Neutrophil (primary cell): ENCODE measurements at regions not wholly inside any gene's neighbourhood (a gene's known extent, or its start where the extent isn't known, plus 50 kb on each side); places are given as distances from the start of the nearest gene placed in this dataset.

Experiments
- H3K27ac ChIP-seq: fragments of 200-600 bp; sonication (generic); 2 replicates; pipeline ENCODE4 v1.5.1; 2016; ENCODE audit warnings: mild to moderate bottlenecking, moderate library complexity
- H3K27me3 ChIP-seq: fragments of 200-600 bp; sonication (generic); 2 replicates; pipeline ENCODE4 v1.6.0; 2016; ENCODE audit warnings: mild to moderate bottlenecking
- H3K36me3 ChIP-seq: fragments of 200-600 bp; sonication (generic); 2 replicates; pipeline ENCODE4 v1.5.1; 2017
- H3K4me1 ChIP-seq, 2 experiments: fragments of 200-600 bp in 1 of 2; sonication (generic) in 1 of 2; 1 replicate in 1 of 2; 2 replicates in 1 of 2; pipeline versions ENCODE4 v1.5.1 to v1.6.1; 2013 to 2016; ENCODE audit warnings: low read depth in 1 of 2, low read length in 1 of 2, mild to moderate bottlenecking in 1 of 2, moderate library complexity in 1 of 2; ENCODE audit not compliant: control insufficient read depth in 1 of 2, insufficient read depth in 1 of 2
- H3K4me3 ChIP-seq, 2 experiments: fragments of 200-600 bp in 1 of 2; sonication (generic) in 1 of 2; 1 replicate in 1 of 2; 2 replicates in 1 of 2; pipeline ENCODE4 v1.5.1; 2013 to 2016; ENCODE audit warnings: low read depth in 1 of 2, low read length in 1 of 2, mild to moderate bottlenecking in 1 of 2, moderate library complexity in 1 of 2
- H3K9me3 ChIP-seq: fragments of 200-600 bp; sonication (generic); 2 replicates; pipeline ENCODE4 v1.5.1; 2016
- CTCF ChIP-seq: fragments of 200-600 bp; sonication (generic); IDR thresholded peaks from 2 replicates; pipeline ENCODE4 v1.5.1; 2016; ENCODE audit warnings: antibody characterized with exemption

- Histone ChIP-seq H3K9me3 (no peaks in the 10 kb centered on the region), H3K27me3 (no peaks in the 10 kb centered on the region), H3K27ac (no peak overlapping the region), H3K36me3 (no peaks in the 10 kb centered on the region), H3K4me1 (no peaks in the 10 kb centered on the region), H3K4me3 (no peak overlapping the region)
- no peak for TF ChIP-seq CTCF
Observed at GRCh38 chr3:94775746-94776145, 712.9 kb downstream of the NSUN3 start.

- Histone ChIP-seq H3K27ac (no peak overlapping the region), H3K9me3 (no peaks in the 10 kb centered on the region), H3K36me3 (no peaks in the 10 kb centered on the region), H3K4me3 (no peak overlapping the region), H3K27me3 (no peaks in the 10 kb centered on the region), H3K4me1 (no peaks in the 10 kb centered on the region)
- TF ChIP-seq CTCF: no peak
Observed at GRCh38 chr3:94776401-94776915, 713.6 kb downstream of the NSUN3 start.

- no peaks in the 10 kb centered on the region for H3K36me3 ChIP-seq
Observed at GRCh38 chr3:94778289-94778688, 715.4 kb downstream of the NSUN3 start.

GRCh38 chr3:94778814-94779494 is 716.1 kb downstream of the NSUN3 start:
- H3K27ac ChIP-seq: no peak overlapping the region
- H3K4me1 ChIP-seq: no peaks in the 10 kb centered on the region
- no peak overlapping the region for H3K4me3 ChIP-seq
- no peaks in the 10 kb centered on the region for H3K9me3 ChIP-seq
- H3K36me3 ChIP-seq: no peaks in the 10 kb centered on the region
- no peaks in the 10 kb centered on the region for H3K27me3 ChIP-seq
- no peak for TF ChIP-seq CTCF

More at GRCh38 chr3:94778289-94778688, 715.4 kb downstream of the NSUN3 start:
- H3K27me3 ChIP-seq: no peaks in the 10 kb centered on the region
- TF ChIP-seq CTCF: no peak
- no peaks in the 10 kb centered on the region for H3K4me1 ChIP-seq
- no peak overlapping the region for H3K4me3 ChIP-seq
- no peak overlapping the region for H3K27ac ChIP-seq
- no peaks in the 10 kb centered on the region for H3K9me3 ChIP-seq

GRCh38 chr3:94779699-94780098 is 716.8 kb downstream of the NSUN3 start:
- no peak overlapping the region for H3K4me3 ChIP-seq
- H3K27me3 ChIP-seq: no peaks in the 10 kb centered on the region
- H3K9me3 ChIP-seq: no peaks in the 10 kb centered on the region
- H3K27ac ChIP-seq: no peak overlapping the region
- no peaks in the 10 kb centered on the region for H3K4me1 ChIP-seq
- no peaks in the 10 kb centered on the region for H3K36me3 ChIP-seq
- no peak for TF ChIP-seq CTCF
